AML-193 (cell line): ENCODE measurements at regions not wholly inside any gene's neighbourhood (a gene's known extent, or its start where the extent isn't known, plus 50 kb on each side); places are given as distances from the start of the nearest gene placed in this dataset.

Experiments
- DNase-seq, 2 experiments: peaks; one replicate each; lab custom pipeline; 2025; lab: John Stamatoyannopoulos, UW

- DNase-seq, result no peak
Observed at GRCh38 chr10:121071901-121072300, 220.7 kb downstream of the WDR11 start.

- no peak for DNase-seq
Observed at GRCh38 chr10:121073728-121074127, 222.6 kb downstream of the WDR11 start.

DNA sequence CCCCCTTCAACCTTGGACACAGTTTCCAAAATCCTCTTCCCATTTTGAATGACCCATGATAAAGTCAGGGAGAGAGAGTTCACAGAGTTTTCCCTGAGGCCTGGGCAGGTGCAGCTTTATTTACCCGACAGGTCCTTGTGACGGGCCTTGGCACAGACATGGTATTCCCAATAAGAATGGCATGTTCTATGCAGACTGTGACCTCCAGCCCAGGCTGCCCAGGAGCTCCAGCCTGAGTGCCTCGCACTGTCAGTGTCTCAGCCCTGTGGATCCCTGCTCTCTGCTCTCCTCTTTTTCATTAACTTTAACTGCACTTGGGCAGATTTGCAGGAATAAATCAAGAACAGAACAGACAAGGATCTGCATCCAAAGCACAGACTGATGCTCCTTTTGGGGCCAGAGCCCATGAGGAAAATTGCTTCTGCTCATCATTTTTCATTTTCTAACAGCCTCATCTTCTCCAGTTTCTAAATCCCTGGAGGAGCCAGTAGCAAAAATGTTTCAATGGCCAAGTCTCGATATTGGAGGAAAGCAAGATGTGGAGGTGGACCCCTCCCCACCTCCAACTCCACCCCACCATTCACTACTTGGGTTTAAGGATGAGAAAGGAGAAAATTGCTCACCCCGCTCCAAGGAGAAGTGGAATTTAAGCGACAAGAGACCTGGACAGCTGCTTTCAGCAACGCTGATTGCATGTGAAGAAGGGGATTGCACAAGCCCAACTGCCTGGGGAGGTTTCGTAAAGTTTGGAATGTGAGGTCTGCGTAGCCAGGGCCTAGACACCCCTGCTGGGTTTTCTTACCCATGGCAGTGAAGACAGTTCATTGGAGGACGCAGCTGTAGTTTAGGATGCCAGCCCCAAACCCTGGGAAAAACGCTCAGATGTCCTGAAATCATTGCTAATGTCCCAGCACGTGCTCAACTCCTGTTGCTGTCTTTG is 225.9 kb downstream of the WDR11 start:
- DNase-seq, result peak in 1 of 2 experiments; percentile 0

DNA sequence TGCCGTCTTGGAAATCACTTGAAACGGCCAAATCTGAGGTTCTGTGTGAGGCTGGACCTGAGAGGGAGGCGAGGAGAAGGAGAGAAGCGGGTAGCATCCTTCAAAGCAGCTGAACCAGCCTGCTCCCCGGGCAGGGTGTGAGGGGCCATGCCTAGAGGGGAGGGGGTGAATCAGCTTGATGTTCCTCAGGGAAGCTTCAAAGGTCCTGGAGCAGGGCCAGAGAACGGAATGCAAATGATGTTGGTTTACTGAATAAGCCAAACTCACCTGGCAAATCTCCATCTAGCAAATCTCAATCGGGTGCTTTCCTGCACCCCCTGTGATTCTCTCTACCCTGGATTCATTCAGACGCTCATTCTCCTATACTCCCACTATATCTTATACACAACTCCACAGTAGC is 226.9 kb downstream of the WDR11 start:
- no peak for DNase-seq

DNA sequence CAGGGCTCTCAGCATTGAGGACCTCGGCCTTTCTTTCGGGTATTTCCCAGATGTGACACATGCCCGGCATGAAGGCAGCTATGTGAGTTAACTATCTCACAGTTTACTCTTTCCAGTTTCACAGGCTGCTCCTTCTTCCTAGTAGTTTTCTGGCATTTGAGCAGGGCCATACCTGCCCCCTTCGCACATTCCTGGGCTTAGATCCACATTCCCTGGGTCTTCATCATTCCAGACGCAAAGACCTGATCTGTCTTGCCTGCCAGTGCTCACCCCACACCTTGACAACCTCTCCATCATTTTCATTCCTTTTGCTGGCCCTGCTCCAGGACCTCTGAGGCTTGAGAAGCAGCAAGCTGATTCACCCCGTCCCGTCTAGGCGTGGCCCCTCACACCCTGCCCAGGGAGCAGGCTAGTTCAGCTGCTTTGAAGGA is 227.5 kb downstream of the WDR11 start:
- DNase-seq, result no peak

DNA sequence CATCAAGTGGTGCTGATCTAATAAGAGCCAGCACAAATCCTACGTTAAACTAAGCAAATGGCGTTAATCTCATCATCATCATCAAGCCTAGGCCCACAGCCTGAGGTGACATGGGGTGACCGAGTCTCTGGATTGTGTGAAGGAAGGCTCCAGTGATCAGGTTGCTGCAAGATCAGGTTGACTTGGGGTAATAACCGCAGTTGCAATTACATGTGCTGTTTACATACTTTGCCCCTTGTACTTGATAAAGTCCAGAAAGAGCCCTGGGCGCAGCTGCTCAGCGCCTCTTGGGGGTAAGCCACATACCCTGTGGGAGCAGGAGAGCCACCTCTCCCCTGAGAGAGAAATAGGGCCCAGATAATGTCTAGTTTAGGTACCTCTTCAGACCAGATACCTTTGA is 228.1 kb downstream of the WDR11 start:
- DNase-seq, result no peak

DNA sequence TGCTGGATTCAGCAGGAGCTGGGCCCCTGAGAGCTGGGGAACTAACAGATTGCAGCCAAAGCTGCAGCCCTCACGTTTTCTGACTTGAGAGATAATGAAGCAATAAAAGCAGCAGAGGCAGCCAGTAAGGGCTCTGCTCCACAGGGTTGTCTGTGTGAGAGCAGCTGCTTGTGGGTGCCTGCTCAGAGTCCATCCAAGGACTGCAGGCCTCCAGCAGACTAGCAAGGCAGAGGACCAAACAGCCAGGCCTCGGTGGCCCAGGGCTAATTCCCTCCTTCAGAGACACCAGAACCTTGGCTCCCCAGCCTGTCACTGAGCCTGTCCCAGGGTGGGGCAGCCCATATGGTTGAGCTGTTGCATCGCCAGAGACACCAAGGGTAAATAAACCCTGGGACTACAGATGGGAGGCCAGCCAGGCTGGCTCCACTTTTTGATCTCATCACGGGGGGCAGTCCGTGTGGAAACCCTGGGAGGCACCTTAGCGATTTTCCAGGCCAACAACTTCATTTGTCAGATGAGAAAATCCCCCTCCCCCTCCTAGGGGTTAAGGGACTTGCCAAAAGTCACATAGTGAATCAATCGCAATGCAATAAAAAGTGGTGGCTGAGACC is 229.2 kb downstream of the WDR11 start:
- no peak for DNase-seq

DNA sequence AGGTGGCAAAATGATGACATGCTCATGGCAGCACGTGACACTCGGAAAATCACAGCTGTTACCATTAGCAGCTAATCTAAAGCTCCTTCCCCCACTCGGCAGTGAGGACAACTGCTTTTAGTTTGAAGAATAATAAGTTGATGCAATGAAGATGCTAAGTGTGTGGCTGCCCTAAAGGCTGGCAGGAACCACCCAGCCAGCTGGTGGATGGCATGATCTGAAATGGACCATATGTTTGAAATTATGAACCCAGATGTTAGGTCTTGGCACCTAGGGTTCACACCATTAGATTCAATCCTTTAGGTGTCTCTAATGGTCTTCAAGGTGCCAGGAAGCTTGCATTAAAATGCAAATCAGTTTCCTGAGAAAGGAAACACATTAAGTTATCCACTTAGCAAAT is 230.1 kb downstream of the WDR11 start:
- DNase-seq, result no peak

DNA sequence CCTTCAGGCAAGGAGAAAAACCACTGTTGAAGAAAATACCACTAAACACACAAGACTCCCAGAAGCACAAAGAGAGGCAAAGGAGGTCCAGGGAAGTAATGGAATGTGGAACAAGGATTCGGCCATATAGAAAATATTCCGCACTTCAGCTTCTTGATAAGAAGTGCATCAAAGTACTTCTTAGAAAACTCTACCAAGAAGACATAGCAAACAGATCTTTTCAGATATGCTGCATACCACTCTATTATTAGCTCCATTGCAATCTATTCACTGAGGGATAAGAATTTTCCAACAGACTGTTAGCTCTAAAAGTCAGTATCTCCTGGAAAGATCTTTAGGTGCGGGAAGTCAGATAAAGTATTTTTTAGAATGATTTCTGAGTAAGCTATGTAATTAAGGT is 231.8 kb downstream of the WDR11 start:
- DNase-seq, result no peak

DNA sequence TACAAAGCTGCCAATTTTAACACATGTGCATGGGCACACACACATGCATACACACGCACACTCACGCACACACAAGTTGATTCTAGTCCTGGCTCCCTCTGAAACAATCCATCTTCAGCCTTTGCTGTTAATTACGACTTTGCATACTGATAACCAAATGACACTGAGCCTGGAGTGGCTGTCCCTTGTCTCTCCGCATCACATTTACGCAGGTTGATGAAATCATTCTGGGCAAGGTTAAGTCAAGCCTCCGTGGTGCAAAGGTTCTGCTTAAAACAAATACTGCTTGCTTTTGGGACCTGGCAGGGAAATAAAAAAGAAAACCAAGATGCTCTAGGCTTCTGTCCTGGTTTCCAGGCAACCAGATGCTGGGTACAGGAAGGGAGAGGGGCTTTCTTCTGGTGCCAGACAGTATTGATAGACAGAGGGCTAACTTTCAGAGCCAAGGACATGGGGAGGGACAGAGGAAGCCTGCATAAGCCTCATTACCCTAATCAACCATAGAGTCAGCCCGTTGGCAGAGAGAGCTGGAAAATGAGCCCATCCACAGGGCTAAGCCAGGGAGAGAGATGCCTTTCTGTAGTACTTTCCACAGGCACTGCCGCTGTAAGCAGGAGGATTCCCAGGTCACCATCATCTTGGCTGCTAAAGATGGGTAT is 233.0 kb downstream of the WDR11 start:
- no peak for DNase-seq

DNA sequence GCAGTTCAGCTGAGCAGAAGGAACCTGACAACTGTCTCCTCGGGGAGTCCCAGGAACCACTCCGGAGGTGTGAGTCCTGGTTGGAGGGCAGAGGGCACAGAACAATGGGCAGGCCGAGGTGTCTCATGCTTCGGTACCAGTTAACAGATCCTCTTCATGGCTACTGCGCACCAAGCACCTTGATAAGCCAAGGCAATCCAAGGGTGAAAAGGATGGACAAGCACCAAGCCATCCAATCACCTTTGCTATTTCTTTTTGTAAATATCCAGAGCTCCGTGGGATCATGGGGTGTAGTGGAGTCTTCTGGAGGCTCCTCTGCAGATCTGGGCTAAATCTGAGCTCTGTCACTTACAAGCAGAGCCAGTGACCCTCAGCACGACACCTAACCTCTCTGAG is 233.5 kb downstream of the WDR11 start:
- DNase-seq, result no peak

GRCh38 chr10:121085367-121085766 is 234.2 kb downstream of the WDR11 start:
- DNase-seq, result no peak

DNA sequence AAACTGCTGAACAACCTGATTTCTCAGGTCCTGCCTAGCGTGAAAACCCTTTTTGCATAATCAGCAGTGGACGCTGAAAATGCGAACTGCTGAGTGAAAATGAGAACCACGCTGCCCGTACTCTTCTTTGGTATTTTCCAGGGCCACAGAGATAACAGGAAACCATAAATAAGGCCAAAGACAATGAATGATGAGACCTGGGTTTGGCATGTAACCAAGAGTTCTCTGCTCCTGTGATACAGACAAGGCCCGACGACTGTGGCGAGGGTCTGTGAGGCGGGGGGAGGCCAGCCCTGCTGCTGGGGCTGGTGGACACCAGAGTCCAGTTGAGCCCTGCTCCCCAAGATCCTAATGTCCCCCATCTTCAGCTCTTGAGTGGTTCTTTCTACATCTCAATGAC is 236.0 kb downstream of the WDR11 start:
- no peak for DNase-seq

DNA sequence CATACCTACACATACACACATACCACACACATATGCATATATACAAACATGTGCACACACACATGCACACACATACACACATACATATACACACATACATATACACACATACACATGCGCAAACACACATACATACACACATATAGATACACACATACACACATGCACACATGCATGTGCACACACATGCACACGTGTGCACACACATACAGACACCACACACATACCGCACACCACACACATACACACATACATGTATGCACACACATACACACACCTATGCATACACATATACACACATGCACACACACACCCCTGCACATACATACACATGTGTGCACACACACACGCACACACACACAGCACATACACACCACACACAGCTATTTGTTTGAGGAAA is 236.5 kb downstream of the WDR11 start:
- no peak for DNase-seq

DNA sequence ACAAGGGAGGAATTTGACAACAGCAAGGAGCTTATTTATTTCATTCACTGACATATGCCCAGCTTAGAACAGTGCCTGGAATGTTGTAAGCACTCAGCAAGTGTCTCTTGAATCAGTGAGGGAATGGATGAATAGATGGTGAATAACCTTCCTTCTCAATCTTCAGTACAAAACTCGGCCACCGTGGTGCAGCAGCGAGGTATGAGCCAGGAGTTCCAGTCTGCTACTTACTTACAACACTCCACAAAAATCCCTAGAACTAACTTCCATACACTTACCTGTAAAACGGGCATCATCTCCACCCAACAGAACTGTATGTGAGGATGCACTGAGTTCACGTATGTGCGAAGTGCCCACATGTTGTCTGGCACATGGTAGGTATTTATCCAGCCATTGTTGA is 237.4 kb downstream of the WDR11 start:
- peak in 1 of 2 experiments; percentile 1 for DNase-seq

GRCh38 chr10:121089434-121089833 is 238.3 kb downstream of the WDR11 start:
- DNase-seq, result no peak

DNA sequence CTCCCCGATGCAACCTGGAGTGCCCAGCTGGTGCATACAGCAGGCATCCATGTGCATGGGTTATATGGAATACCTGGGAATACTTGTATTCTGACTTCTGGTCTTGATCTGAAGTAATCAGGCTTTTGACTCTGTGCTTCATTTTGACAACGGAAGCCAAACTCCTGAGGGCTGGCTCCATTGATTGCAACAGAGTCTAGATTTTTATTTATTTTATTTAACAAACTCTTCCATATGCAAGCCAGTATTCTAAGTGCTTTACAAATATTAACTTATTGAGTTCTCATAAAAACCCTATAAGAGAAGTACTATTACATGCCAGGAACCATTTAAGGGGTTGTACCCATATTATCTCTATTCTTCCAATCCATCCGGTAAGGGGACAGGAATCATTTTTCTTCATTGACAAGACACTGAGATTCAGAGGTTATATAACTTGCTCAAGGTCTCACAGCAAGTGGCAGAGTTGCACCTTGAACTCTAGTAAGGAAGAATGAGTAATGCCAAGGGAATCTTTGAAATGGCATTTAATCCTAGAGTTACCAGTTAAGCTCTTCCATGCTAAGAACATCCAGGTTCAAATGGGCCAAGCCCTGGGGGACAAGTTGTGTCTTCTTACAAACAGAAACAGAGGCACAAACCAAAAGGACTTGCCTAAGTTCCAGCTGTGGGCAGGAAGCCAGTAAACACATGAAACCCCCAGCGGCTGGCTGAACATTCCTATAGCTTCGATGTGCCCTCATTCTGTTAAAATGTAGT is 241.0 kb downstream of the WDR11 start:
- no peak for DNase-seq

DNA sequence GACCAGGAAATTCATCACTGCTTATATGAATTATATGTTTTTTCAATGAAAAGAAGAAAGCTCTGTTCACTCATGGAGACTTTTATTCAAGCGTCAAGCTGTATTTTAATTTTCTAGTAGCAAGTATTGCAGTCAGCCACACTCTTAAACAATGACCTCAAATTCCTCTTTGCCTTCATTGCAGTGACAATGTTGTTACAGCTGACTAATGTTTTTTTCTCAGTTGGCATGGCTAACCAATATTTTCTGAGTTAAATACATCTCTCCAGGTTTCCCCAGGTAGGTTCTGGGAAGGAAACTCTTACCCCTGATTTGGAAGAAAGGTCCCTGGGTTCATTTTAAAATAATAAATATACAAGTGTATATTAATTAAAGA is 241.5 kb downstream of the WDR11 start:
- DNase-seq, result no peak

GRCh38 chr10:121096617-121097431 is 245.7 kb downstream of the WDR11 start:
- DNase-seq, result no peak

DNA sequence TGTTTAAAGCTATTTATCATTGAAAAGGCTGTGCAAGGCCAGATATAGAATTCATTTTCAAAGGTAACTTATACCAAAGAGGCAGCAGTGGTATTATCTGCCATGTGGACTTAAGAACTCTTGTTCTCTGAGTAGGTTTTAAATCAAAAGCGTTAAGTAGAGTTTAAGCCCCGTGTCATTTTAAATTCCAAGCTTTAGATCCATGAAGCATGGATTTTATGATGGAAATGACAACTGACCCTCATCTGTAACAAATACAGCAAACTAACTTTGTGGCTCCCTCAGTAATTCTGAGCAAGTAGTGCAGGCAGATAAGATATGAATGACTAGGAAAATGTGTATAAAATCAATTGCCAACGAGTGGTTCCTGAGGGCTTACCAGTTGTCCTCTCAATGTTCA is 247.0 kb downstream of the WDR11 start:
- no peak for DNase-seq

DNA sequence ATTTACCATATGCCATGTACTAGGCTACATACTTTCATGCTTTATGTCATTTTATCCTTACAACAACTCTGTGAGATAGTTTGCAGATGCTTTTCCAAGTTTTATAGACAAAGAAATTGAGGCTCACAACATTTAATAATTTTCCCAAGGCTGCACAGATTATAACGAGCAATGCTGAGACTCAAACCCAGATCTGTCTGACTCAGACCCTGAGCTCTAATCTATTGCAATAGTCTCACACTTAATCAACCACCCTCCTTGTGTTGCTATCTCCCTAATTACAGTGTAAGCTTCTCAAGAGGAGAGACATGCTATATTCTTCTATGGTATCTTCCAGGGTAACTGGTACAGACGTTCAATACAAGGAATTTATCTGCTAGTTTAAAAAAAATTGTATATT is 247.6 kb downstream of the WDR11 start:
- no peak for DNase-seq
